Right cardiac atrium (tissue), 5 donors: ENCODE measurements at regions not wholly inside any gene's neighbourhood (a gene's known extent, or its start where the extent isn't known, plus 50 kb on each side); places are given as distances from the start of the nearest gene placed in this dataset.
"Not testable (repeated sequence)": the region's sequence is repeated elsewhere in the genome, so short reads cannot be mapped to it uniquely, and the experiment has no call there.

Experiments
- ATAC-seq, 2 donors: fragments of 200-7000 bp; cut with Tn5 transposase; one replicate each; pipeline versions ENCODE4 v1.8.0 to v1.9.1; 2020; ENCODE audit warnings: moderate library complexity in 2 of 2, mild to moderate bottlenecking in 1 of 2
- DNase-seq, 3 donors: peaks; one replicate each; pipeline ENCODE4 v3.0.0-alpha.2; 2020
- H3K27ac ChIP-seq: one replicate; pipeline ENCODE4 v1.5.1; 2013; ENCODE audit warnings: mild to moderate bottlenecking, low read length, control low read depth, moderate library complexity
- H3K27me3 ChIP-seq: one replicate; pipeline ENCODE4 v1.6.1; 2013; ENCODE audit not compliant: control insufficient read depth, insufficient read depth
- H3K4me1 ChIP-seq: one replicate; pipeline ENCODE4 v1.6.1; 2013; ENCODE audit warnings: low read length; ENCODE audit not compliant: control insufficient read depth, insufficient read depth
- H3K4me3 ChIP-seq: one replicate; pipeline ENCODE4 v1.5.1; 2013; ENCODE audit warnings: low read length, control low read depth
- H3K9me3 ChIP-seq: one replicate; pipeline ENCODE4 v1.6.1; 2013; ENCODE audit warnings: low read length; ENCODE audit not compliant: control insufficient read depth
- WGBS: extraction: QIAGEN DNeasy Blood & Tissue Kit; methylation state at CpG from one replicate; pipeline ENCODE4 v1.1.7; 2013; 5-methylcytosine and 5-hydroxymethylcytosine counted together
- intact Hi-C, 4 donors: fragments of 100-400 bp; cut with DNase I; formaldehyde crosslinking; loops; one replicate each; pipeline versions ENCODE4 v1.11.0 to v1.14.0; 2022 to 2023
- donor health status: healthy with polysubstance abuse.
- donor health status: DM: no; HTN: yes; CAD: no.
- donor health status: DM: no; HTN: no; CAD: no.
- donor health status: DM: no; HTN: yes; CAD: no; lungs with severe emphysema.
- donor health status: DM: yes; HTN: yes; CAD: no.

DNA sequence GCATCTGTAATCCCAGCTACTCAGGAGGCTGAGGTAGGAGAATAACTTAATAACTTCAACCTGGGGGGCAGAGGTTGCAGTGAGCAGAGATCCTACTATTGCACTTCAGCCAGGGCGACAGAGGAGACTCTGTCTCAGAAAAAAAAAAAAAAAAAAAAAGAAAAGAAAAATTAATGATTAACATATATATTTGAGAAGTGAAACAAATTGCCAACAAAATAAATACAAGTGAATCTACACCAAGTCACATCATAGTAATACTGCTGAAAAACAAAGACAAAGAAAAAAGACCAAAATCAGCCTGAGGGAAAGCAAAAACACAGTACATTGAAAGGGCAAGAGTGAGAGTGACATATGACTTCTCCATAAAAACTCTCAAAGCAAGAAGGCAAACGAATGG, 123.7 kb downstream of the CASP12 start:
- WGBS = 89% methylated on average over 2 of the region's 2 CpGs
- no peak overlapping the region for H3K27ac ChIP-seq
- H3K9me3 ChIP-seq = no peaks in the 10 kb centered on the region
- H3K4me3 ChIP-seq = no peak overlapping the region
- intact Hi-C loops = no loop called here
- no peaks in the 10 kb centered on the region for H3K4me1 ChIP-seq
- H3K27me3 ChIP-seq = no peaks in the 10 kb centered on the region
- DNase-seq (no peak), ATAC-seq (no peak)

DNA sequence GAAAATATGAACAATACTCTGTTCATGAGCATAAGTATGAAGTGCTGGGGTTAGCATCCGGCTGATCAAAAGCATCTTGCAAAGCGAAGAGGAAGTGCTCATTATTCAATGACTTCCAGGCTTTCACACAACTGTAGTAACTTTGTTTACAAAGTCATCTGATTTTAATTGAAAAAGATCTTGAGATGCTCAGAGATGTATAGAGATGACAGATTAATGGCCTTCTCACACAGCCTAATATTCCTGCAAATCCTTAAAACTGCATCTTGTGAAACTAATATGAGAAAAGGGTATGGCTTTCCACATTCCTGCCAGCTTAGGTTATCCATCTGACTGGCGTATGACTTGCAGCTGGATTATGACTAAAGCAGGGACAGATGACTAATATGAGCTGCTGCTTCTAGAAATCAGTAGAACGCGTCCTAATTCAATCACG, 125.4 kb downstream of the CASP12 start:
- Histone ChIP-seq H3K27ac (no peak overlapping the region), H3K27me3 (no peaks in the 10 kb centered on the region), H3K9me3 (no peaks in the 10 kb centered on the region), H3K4me3 (no peak overlapping the region), H3K4me1 (no peaks in the 10 kb centered on the region)
- 30% methylated on average over 6 of the region's 6 CpGs for WGBS
- ATAC-seq (peak in 1 of 2 donors; percentile 47), DNase-seq (no peak)
- intact Hi-C loops = no loop called here

DNA sequence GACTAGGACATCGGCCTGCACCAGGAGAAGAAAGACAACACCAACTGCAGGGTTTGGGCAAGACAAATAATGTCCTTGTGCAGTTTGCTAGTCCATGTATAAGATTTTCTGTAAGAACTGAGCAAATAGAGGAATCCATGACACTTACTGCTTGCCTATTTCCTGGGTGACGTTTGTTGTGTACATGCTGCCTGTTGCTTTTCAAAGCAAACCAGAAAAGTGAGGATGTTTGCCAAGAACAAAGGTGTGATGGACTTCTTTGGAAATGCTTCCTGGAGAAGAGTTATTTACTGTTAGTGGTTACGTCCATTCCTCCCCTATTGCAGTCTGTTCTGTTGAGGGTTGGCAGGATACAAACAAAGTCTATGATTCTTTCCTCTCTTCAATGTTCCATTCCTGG, 126.5 kb downstream of the CASP12 start:
- Histone ChIP-seq H3K9me3 (no peaks in the 10 kb centered on the region), H3K4me1 (no peaks in the 10 kb centered on the region), H3K27ac (no peak overlapping the region), H3K4me3 (no peak overlapping the region), H3K27me3 (no peaks in the 10 kb centered on the region)
- intact Hi-C loops = no loop called here
- 84% methylated on average over 3 of the region's 3 CpGs for WGBS
- DNase-seq = no peak
- ATAC-seq = no peak

DNA sequence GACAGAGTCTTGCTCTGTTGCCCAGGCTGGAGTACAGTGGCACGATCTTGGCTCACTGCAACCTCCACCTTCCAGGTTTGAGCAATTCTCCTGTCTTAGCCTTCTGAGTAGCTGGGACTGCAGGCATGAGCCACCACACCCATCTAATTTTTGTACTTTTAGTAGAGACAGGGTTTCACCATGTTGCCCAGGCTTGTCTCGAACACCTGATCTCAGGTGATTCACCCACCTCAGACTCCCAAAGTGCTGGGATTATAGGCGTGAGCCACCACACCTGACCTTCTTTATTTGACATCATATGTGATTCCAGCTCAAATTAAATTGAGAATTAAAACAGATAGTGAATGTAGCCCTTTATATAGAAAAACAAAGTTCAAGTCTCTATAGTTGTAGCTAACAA, 127.2 kb downstream of the CASP12 start:
- H3K27ac ChIP-seq, intact Hi-C loops, H3K27me3 ChIP-seq, ATAC-seq, DNase-seq, H3K9me3 ChIP-seq, H3K4me1 ChIP-seq, H3K4me3 ChIP-seq: not testable (repeated sequence)
- 92% methylated on average over 3 of the region's 3 CpGs for WGBS

DNA sequence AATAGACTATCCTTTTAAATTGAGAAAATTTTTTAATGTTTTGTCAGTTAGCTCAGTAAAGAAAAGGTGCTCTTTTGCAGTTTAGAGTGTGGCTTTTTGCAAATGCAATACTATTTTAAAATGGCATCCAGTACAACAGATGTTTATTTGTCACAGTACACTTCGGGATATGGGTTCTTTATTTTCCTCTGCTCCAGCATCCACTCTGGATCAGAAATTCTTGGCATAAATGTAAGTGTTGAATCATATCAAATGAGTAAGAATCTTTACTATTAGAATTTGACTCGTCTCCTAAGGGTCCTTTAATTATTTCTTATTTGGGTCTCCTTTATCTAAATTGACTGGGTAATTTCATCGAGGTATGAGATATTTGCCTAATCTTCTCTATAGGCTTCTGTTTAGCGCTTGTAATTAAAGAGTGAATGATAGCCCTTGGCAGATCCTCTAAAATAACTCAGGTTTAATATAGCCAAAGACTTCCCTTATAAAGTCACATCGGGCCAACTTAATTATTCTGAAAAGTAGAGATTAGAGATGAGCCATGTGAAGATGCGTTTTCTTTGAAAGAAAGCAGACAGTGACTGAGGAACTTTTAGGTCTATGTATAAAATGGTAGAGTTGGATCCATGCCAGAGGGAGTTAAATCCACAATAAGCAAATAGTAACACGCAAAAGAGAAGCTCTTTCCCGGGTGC, 132.7 kb downstream of the CASP12 start:
- Histone ChIP-seq H3K27me3 (no peaks in the 10 kb centered on the region), H3K4me1 (no peaks in the 10 kb centered on the region), H3K9me3 (no peaks in the 10 kb centered on the region), H3K27ac (no peak overlapping the region), H3K4me3 (no peak overlapping the region)
- WGBS = 67% methylated on average over 8 of the region's 8 CpGs
- intact Hi-C loops = no loop called here
- DNase-seq (no peak), ATAC-seq (no peak)

DNA sequence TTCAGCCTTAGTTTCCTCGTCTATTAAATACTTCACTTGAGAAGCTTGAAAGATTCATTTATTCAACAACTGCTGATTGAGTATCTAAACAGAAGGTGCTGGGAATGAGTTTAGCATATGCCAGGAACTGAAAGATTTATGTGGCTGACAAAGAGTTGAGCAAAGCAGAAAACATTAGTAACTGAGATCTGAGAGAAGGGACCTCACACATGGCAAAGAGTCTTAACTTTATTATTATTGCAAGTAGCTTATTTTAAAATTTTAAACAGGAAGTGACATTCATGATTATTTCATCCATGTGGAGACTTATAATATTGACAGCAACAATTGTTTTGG, 133.6 kb downstream of the CASP12 start:
- no peak overlapping the region for H3K4me3 ChIP-seq
- intact Hi-C loops = no loop called here
- no peaks in the 10 kb centered on the region for H3K9me3 ChIP-seq
- H3K27ac ChIP-seq = no peak overlapping the region
- no peaks in the 10 kb centered on the region for H3K4me1 ChIP-seq
- DNase-seq (no peak), ATAC-seq (no peak)
- no peaks in the 10 kb centered on the region for H3K27me3 ChIP-seq
- WGBS = 49% methylated on average over 1 of the region's 1 CpG

DNA sequence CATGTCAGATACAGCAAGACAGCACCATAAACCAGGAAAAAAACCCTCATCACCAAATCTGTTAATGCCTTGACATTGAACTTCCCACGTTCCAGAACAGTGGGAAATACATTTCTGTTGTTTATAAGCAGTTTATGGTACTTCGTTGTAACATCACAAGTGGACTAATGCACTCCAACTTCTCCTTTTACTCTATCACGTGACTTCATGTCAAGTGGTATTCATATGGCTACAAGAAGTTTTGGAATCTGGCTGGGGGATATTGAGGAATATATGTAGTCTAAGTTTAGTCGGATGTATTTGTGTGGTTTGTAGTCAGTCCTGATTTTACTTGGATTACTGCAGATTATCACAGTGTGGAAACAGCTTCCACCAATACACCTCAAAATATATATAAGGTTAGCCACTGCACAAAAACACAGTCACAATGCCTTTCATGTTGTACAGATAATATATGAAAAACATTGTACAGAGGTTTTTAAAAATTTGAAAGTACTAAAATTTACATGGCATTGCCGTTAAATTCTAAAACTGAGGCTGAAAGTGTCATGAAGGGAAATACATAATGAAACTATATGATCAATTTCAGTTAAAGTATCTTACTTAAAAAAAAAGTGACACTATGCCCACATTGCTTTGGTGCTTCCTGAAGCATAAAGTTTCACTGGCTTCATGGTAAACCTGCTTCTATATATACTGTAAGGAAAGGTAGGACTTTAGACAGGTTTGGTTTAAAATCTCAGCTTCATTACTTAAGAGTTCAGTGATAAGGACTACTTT, 134.1 kb downstream of the CASP12 start:
- DNase-seq = no peak
- intact Hi-C loops = no loop called here
- H3K4me1 ChIP-seq = no peaks in the 10 kb centered on the region
- no peak overlapping the region for H3K4me3 ChIP-seq
- no peaks in the 10 kb centered on the region for H3K27me3 ChIP-seq
- ATAC-seq = no peak
- WGBS = 88% methylated on average over 5 of the region's 5 CpGs
- no peak overlapping the region for H3K27ac ChIP-seq
- no peaks in the 10 kb centered on the region for H3K9me3 ChIP-seq

DNA sequence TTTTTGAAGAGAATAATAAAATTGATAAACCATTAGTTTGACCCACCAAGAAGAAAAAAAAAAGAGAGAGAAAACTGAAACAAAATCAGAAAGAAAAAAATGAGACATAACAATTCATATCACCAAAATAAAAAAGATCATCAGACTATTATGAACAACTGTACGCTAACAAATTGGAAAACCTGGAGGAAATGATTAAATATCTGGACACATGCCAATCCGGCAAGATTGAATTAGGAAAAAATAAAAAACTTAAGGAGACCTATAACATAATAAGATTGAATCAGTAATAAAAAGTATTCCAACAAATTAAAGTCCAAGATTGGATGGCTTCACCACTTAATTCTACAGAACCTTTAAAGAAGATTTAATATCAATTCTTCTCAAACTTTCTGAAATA, 136.7 kb downstream of the CASP12 start:
- 71% methylated on average over 2 of the region's 2 CpGs for WGBS
- Histone ChIP-seq H3K27ac (no peak overlapping the region), H3K4me1 (no peaks in the 10 kb centered on the region), H3K27me3 (no peaks in the 10 kb centered on the region), H3K4me3 (no peak overlapping the region), H3K9me3 (no peaks in the 10 kb centered on the region)
- ATAC-seq = no peak
- intact Hi-C loops = no loop called here
- no peak for DNase-seq

DNA sequence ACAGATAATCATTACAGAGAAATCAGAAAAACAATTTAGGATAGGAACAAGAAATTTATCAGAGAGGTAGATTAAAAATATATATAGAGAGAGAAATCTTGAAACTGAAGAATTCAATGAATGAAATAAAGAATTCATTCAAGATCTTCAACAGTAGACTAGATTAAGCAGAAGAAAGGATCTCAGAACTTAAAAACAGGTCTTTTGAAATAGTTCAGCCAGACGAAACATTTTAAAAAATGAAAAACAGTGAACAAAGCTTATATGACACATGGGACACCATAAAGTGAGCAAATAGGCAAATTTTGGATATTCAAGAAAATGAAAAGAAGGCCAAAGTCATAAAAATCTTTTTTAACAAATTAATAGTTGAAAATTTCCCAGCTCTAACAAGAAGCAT, 138.8 kb downstream of the CASP12 start:
- intact Hi-C loops = no loop called here
- no peak overlapping the region for H3K4me3 ChIP-seq
- 97% methylated on average over 1 of the region's 1 CpG for WGBS
- DNase-seq = no peak
- H3K27me3 ChIP-seq = no peaks in the 10 kb centered on the region
- no peaks in the 10 kb centered on the region for H3K4me1 ChIP-seq
- no peaks in the 10 kb centered on the region for H3K9me3 ChIP-seq
- ATAC-seq = no peak
- no peak overlapping the region for H3K27ac ChIP-seq

DNA sequence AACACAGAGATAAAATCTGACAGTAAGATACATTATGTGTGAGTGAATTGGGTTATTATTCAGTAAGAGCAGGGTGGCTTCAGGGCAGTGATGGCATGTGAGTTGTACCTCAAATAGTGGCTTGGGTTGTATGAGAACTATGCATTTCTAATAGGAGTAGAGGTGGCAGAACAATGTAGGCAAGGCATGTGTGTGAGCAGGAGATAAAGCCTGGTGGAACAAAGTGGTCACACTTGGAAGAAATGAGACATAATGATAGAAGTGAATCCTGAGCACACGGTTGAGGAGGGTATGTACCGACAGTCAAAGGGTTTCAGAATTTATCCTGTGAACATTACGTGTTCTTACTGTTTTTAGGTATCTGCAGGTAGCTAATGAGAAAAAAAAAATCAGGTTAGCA, 159.3 kb downstream of the CASP12 start:
- H3K9me3 ChIP-seq = no peaks in the 10 kb centered on the region
- WGBS = 81% methylated on average over 3 of the region's 3 CpGs
- no peak overlapping the region for H3K4me3 ChIP-seq
- DNase-seq = no peak
- intact Hi-C loops = no loop called here
- no peak overlapping the region for H3K27ac ChIP-seq
- no peaks in the 10 kb centered on the region for H3K4me1 ChIP-seq
- no peaks in the 10 kb centered on the region for H3K27me3 ChIP-seq
- no peak for ATAC-seq

DNA sequence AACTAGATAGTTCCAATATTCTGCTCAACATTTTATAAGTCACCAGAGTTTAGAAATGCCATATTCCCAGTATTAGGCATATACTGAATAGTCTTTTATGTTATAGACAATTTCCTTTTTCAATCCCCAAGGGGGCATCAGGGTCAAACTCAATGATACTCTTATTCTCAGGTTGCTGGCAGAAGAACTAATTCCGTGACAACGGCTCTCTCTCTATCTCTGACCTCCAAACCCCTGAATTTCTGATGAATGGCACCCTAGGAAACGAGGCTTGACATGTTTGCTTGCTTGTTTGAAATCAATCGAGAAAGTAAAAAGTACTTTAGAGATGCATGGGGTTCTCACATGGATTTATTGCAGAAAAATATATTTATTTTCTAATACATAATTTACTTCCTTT, 160.1 kb downstream of the CASP12 start:
- WGBS = 62% methylated on average over 4 of the region's 4 CpGs
- H3K27ac ChIP-seq = no peak overlapping the region
- ATAC-seq = no peak
- DNase-seq = no peak
- no peak overlapping the region for H3K4me3 ChIP-seq
- no peaks in the 10 kb centered on the region for H3K4me1 ChIP-seq
- no peaks in the 10 kb centered on the region for H3K27me3 ChIP-seq
- H3K9me3 ChIP-seq = no peaks in the 10 kb centered on the region
- intact Hi-C loops = no loop called here
